HPDE6-E6E7 (cell line): ENCODE measurements at regions not wholly inside any gene's neighbourhood (a gene's known extent, or its start where the extent isn't known, plus 50 kb on each side); places are given as distances from the start of the nearest gene placed in this dataset.

Source experiments
- DNase-seq: peaks from one replicate; pipeline ENCODE4 v3.0.0; 2011; ENCODE audit warnings: missing footprints; ENCODE audit errors: extremely low spot score

- no peak for DNase-seq
Observed at GRCh38 chrX:97766501-97767095, 882.9 kb downstream of the RPA4 start.

- no peak for DNase-seq
Observed at GRCh38 chrX:97787311-97787710, 903.6 kb downstream of the RPA4 start.

GRCh38 chrX:97787849-97788248 is 904.1 kb downstream of the RPA4 start:
- no peak for DNase-seq

- DNase-seq = no peak
Observed at GRCh38 chrX:97790850-97791249, 907.1 kb downstream of the RPA4 start.

- DNase-seq = no peak
Observed at GRCh38 chrX:97797076-97797475, 913.4 kb downstream of the RPA4 start.

- DNase-seq = no peak
Observed at GRCh38 chrX:97806238-97806637, 922.5 kb downstream of the RPA4 start.

GRCh38 chrX:97806946-97807345 is 923.2 kb downstream of the RPA4 start:
- DNase-seq = no peak

GRCh38 chrX:97820170-97820569 is 936.5 kb downstream of the RPA4 start:
- no peak for DNase-seq

GRCh38 chrX:97828471-97828870 is 944.8 kb downstream of the RPA4 start:
- DNase-seq = no peak

GRCh38 chrX:97835969-97836368 is 952.3 kb downstream of the RPA4 start:
- DNase-seq = no peak

GRCh38 chrX:97841544-97842179 is 958.0 kb downstream of the RPA4 start:
- DNase-seq = no peak

- DNase-seq = no peak
Observed at GRCh38 chrX:97842468-97843199, 958.9 kb downstream of the RPA4 start.

GRCh38 chrX:97843200-97843811 is 959.6 kb downstream of the RPA4 start:
- no peak for DNase-seq

- no peak for DNase-seq
Observed at GRCh38 chrX:97844161-97844560, 960.5 kb downstream of the RPA4 start.

- no peak for DNase-seq
Observed at GRCh38 chrX:97844943-97845342, 961.2 kb downstream of the RPA4 start.

GRCh38 chrX:97845451-97845850 is 961.7 kb downstream of the RPA4 start:
- no peak for DNase-seq

GRCh38 chrX:97846228-97846627 is 962.5 kb downstream of the RPA4 start:
- no peak for DNase-seq

GRCh38 chrX:97846718-97847237 is 963.1 kb downstream of the RPA4 start:
- no peak for DNase-seq

- DNase-seq = no peak
Observed at GRCh38 chrX:97847885-97848679, 964.4 kb downstream of the RPA4 start.

- no peak for DNase-seq
Observed at GRCh38 chrX:97849951-97850350, 966.2 kb downstream of the RPA4 start.

GRCh38 chrX:97850911-97851310 is 967.2 kb downstream of the RPA4 start:
- DNase-seq = no peak

- no peak for DNase-seq
Observed at GRCh38 chrX:97854086-97854485, 970.4 kb downstream of the RPA4 start.
